HG03442 (cell line): ENCODE measurements at regions not wholly inside any gene's neighbourhood (a gene's known extent, or its start where the extent isn't known, plus 50 kb on each side); places are given as distances from the start of the nearest gene placed in this dataset.

ENCODE experiments used
- ATAC-seq: cut with Tn5 transposase; IDR thresholded peaks from one replicate; pipeline ENCODE4 v1.9.1; 2021; ENCODE audit warnings: mild to moderate bottlenecking, moderate library complexity; ENCODE audit not compliant: unreplicated experiment

DNA sequence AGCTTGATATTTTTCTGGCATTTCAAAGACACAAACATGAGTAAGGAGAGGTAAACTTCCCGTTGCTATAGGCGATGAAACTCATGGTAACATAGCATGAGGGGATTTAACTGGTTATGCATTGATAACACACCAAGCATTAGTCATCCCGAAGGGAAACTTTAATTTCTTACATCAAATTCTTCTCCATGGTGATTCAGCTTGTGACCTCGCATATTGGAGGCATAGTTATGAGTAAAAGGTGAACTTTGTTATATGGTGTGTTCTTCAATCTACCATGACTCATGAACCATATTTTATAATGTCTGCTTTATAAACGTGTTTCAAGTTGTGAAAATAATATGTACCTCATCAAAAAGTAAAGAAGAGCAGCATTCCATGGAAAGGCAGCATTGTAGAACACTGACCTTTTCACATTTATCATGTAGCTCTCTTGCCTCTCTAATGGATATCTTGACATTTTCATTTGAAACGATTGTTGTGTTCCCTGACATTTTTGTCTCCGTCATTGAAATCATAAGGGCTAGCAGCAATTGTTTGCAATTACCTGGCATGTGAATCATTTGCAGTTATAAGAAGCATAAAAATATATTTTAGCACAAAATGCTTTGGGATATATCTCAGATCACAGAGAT is 491.8 kb downstream of the ANXA1 start:
- ATAC-seq: no peak

DNA sequence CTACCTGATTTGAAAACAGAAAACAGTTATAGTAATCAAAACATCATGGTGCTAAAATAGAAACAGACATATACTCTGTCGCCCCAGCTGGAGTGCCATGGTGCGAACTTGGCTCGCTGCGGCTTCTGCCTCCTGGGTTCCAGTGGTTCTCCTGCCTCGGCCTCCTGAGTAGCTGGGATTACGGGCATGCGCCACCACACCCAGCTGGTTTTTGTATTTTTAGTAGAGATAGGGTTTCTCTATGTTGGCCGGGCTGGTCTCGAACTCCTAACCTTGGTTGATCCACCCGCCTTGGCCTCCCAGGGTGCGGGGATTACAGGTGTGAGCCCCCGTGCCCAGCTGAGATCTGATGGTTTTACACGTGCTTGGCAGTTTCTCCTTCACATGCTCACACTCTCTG is 495.9 kb downstream of the ANXA1 start:
- ATAC-seq: no peak

DNA sequence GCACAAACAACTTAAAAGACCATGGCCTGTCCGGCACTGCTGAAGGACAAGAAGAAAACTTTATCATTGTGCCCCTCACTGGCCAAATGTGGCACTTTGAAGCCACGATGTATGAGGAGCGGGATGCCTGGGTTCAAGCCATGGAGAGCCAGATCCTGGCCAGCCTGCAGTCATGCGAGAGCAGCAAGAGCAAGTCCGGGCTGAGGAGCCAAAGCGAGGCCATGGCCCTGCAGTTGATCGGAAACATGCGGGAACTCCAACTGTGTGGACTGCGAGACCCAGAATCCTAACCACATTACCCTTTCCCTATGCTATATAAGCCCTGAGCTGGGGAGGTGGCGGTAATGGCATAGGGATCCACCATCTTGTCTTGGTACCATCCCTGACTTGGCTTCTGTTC is 497.9 kb downstream of the ANXA1 start:
- no peak for ATAC-seq

DNA sequence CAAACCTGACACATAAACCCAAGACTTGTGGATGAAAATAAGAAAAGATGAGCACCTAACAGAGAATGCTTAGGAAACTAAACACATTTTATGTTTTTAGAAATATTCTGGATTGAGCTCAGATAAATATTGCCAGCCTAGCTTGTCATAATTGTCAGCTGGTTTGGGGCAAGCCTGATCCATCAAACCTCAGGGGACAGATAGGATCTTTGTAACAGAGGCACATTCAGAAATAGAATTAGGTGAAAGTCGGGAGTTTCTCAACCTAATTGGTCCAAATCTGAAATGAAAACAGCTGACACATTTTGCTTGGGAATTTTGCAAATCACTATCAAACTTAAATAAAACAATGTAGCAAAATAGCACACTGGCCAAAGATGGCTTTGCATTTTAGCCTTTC is 503.7 kb downstream of the ANXA1 start:
- no peak for ATAC-seq

GRCh38 chr9:73655831-73656230 is 504.2 kb downstream of the ANXA1 start:
- no peak for ATAC-seq

DNA sequence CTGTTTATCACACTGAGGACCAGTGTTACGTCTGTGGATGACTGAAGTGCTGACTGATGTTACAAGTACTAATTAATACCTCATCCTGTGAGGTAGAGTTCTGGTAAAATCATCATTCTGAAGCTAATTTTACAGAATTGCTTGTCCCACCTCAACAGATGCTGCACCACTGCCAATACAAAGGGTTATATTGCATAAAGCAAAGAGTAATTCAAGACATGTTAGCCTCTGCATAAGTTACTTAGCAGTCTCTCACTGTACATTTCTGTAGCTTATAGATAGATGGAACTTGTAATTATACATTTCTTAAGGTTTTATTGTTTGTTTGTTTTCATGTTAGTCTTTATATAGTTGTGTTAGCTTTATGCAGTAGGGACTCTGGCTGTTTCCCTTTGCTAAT is 513.6 kb downstream of the ANXA1 start:
- ATAC-seq: no peak

GRCh38 chr9:73667749-73668148 is 516.1 kb downstream of the ANXA1 start:
- no peak for ATAC-seq

GRCh38 chr9:73680831-73681230 is 529.2 kb downstream of the ANXA1 start:
- ATAC-seq: no peak

DNA sequence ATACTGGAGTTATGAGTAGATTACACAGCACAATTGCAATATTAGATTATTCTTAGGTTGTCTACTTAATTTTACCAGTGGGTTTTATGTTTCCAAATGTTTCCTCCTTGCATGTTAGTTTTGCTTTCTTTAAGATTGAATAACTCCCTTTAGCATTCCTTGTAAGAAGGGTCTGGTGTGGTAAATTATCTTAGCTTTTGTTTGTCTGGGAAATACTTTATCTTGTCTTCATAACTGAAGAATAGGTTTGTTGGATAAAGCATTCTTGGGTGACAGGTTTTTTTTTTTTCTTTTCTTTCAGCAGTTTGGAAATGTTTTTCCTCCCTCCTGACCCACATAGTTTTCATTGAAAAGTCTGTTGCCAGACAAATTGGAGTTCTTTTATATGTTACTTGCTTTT is 531.1 kb downstream of the ANXA1 start:
- no peak for ATAC-seq

DNA sequence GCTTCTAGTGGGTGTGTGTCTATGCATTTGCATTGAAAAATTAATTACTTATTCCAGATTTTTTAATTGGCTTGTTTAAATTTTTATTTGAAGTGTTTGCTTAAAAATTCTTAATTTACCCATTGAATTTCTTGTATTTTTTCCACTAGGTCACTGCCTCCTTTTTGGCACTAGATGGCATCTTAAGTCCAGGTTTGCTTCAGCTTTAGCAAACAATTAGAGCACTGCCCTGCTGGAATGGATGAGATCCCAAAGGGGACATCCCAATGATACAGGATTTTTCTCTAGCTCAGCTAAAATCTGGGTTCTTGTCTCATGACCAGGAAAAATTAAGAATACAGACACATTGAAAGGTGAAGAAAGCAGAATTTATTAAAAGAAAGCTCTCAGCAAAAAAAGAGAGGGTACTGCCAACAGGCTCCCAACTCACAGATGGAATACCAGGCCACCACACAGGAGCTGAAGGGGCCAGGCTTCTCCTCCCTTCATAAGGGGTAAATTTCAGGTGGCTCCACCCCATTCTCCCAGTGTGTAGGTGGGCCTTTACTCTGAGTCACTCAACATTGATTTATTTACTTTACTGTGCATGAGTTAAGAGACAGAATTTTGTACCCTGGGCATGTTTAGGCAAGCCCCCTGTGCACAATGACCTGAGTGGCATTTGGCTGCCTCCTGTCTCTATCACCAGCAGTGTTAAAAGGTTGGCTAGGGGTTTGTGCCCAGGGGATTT is 532.4 kb downstream of the ANXA1 start:
- ATAC-seq: peak; percentile 58

DNA sequence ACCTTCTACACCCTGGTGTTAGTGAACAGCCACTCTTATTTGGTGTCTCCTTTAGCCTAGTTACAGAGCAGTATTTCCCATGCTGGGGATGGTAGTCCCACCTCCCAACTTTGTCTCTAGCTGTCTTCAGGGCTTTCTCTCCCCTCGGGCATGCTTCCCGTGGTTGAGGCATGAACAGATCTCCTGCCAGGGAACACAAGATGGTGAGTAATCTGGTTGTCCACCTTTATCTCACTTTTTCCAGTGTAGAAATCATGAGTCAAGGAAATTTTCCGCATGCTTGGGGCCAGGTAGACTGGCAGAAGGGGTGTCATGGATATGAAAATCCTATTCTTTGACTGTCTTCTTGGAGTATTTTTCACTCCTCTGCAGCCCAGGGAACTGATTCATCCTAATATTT is 532.9 kb downstream of the ANXA1 start:
- no peak for ATAC-seq

GRCh38 chr9:73685786-73686185 is 534.1 kb downstream of the ANXA1 start:
- ATAC-seq: no peak

DNA sequence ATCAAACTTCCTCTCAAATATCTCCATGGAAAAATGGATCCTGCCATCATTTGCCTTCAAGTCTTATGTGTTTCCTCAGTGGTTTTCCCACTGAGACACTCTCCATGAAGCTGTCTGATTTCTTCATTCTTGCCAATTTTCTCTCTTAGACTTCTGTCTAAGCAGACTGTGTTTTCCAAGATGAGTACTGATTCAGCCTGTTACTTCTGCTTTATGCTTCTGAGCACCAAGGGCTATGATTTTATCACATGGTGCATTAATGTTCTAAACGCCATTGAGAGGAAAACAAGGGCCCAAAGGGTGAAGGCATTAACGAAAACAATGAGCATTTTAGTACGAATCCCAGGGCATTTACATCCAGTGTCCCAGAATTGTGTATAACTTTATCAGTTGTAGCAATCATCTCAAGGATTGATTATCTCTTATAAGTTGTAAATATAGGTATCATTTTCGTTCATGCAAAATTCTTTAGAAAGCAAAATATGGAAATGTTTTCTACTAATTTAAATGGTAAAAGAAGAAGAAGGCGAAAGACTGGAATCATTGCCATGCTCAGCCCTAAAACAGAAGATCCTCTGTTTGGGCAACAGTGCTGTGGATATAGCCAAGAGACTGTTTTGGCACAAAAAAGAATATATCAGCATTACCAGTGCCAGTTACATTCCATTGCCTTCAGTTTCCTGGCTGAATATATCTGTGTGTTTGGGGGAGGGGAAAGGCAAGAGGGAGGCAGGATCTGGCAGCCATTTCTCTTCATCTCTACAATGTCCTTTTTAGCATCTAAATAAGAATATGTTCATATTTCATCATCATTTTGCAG is 537.6 kb downstream of the ANXA1 start:
- no peak for ATAC-seq

- ATAC-seq: no peak
These were observed 549.9 kb downstream of the ANXA1 start for GRCh38 chr9:73701415-73702057.

DNA sequence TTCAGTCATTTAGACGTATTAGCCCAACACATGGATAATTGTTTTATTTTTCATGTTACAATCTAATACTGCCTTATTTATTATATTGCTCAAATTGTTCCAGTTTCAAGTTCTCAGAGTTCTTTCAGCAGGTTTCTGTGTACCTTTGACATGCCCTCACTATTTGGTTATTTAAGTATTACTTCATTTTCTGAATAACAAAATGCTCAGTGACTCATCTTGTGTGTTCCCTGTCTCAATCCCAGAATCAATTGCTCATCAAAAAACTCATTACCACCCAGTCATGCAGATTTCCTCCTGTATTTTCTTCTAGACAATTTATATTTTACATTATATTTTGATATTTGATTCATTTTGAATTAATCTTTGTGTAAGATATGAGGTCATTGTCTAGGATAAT is 562.6 kb downstream of the ANXA1 start:
- ATAC-seq: no peak

- no peak for ATAC-seq
These were observed 563.9 kb downstream of the ANXA1 start for GRCh38 chr9:73715591-73715990.

- ATAC-seq: no peak
These were observed 568.0 kb downstream of the ANXA1 start for GRCh38 chr9:73719660-73720059.

GRCh38 chr9:73720601-73721000 is 568.9 kb downstream of the ANXA1 start:
- no peak for ATAC-seq

GRCh38 chr9:73736270-73736669 is 584.6 kb downstream of the ANXA1 start:
- ATAC-seq: no peak

DNA sequence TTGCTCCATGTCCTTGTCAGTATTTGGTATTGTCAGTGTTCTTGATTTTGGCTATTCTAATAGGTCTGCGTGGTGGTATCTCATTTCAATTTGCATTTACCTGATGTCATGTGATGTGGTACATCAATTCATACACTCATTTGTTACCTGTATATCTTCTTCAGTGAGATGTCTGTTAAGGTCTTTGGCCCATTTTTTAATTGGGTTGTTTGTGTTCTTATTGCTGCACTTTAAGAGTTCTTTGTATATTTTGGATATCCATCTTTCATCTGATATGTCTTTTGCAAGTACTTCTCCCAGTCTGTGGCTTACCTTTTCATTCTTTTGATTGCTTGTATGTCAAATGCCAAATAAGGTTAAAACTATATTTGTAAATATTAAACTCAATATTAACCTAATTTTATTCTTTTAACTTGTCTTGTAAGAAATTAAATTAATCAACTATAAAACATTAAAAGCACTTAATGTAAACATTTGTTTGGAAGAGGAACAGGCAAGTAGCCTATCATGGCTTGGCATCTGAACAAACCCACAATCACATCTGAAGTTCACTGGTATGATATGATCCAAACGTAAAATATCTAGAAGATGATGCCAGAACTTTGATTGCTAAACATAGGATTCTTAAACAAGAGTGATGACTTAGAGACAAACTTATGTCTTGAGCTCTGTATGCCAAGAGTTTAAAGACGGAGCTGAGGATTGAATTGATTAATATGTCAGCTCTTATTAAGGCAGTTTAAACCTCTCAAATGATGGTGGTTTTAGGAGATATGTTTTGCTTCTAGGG is 587.3 kb downstream of the ANXA1 start:
- no peak for ATAC-seq

DNA sequence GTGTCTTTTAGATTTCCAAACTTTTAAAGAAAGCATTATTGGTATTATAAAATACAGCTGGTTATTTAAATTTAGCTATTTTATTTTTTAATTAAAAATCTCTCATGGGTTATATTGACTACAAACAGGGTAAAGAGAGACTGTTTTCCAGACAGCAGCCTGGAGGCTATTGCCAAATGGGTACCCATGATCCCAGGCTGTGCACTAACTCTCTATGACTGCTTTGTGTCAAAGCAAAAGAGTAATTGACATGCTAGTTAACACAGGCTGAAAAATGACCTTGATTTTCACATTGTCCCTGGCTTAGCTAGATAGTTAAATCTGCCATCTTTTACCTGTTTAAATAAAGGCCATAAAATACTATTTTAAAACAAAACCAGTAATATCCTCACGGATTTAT is 589.7 kb downstream of the ANXA1 start:
- ATAC-seq: no peak
